ENCODE measurements at regions not wholly inside any gene's neighbourhood (a gene's known extent, or its start where the extent isn't known, plus 50 kb on each side); places are given as distances from the start of the nearest gene placed in this dataset.

DNA sequence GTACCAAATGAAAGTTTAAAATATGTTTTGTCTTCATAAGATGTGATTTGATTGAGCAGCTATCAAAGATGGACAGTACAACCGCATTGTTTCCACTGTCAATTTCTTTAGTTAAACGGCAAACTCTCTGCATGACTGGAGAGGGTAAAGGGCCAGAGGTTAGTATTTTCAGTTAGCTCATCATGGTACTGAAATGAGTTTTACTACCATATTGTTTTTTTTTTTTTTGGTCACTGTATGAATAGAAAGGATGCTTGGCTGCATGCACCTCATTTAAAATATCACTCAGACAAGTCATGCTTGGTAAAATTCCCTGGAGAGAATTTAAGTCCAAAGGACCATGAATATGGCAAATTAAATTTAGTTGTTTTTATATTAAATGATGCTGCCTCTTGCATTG, 942.1 kb upstream of the SPRY2 start:
- CTCF ChIA-PET: interaction anchor here (0.7 kb wide), 1 partner anchor 13 kb away, joined by 3 read pairs; no protein-coding TSS in a partner anchor
- no TSS peak for BruUV-seq (replicated peaks)
- DNase-seq (ENCODE audit: low read depth, low spot score): no peak
- Histone ChIP-seq H3K36me3 (ENCODE audit: control insufficient read depth in 2 of 2, extremely low read depth in 1 of 2, insufficient read depth in 2 of 2, low read length in 2 of 2) (no peaks in the 10 kb centered on the region), H3K4me1 (ENCODE audit: control insufficient read depth, extremely low read depth, insufficient read depth, low read length) (no peaks in the 10 kb centered on the region), H3K4me2 (ENCODE audit: insufficient read depth, low read length) (no peak overlapping the region), H3K9ac (replicated peaks; ENCODE audit: extremely low read depth, insufficient read depth, low read length) (no peak overlapping the region), H3K27ac (ENCODE audit: insufficient read depth, low read depth, low read length) (no peak overlapping the region), H3K79me2 (ENCODE audit: control insufficient read depth, insufficient read depth, low read length) (no peaks in the 10 kb centered on the region), H3K9me1 (replicated peaks; ENCODE audit: control insufficient read depth, extremely low read depth, insufficient read depth, low read length) (no peaks in the 10 kb centered on the region), H3K27me3 (ENCODE audit: control insufficient read depth in 2 of 2, insufficient read depth in 2 of 2, low read length in 2 of 2) (no peaks in the 10 kb centered on the region), H3K4me3 (replicated peaks in 1 of 3; ENCODE audit: insufficient read depth in 1 of 3, low read depth in 1 of 3, low read length in 3 of 3) (no peak overlapping the region), H4K20me1 (replicated peaks; ENCODE audit: control insufficient read depth, extremely low read depth, insufficient read depth, low read length) (no peaks in the 10 kb centered on the region), H2AFZ (ENCODE audit: low read depth, low read length) (no peak overlapping the region), H3K9me3 (replicated peaks; ENCODE audit: control insufficient read depth, insufficient read depth, low read length) (no peaks in the 10 kb centered on the region)
- TF ChIP-seq, protein P1, sequence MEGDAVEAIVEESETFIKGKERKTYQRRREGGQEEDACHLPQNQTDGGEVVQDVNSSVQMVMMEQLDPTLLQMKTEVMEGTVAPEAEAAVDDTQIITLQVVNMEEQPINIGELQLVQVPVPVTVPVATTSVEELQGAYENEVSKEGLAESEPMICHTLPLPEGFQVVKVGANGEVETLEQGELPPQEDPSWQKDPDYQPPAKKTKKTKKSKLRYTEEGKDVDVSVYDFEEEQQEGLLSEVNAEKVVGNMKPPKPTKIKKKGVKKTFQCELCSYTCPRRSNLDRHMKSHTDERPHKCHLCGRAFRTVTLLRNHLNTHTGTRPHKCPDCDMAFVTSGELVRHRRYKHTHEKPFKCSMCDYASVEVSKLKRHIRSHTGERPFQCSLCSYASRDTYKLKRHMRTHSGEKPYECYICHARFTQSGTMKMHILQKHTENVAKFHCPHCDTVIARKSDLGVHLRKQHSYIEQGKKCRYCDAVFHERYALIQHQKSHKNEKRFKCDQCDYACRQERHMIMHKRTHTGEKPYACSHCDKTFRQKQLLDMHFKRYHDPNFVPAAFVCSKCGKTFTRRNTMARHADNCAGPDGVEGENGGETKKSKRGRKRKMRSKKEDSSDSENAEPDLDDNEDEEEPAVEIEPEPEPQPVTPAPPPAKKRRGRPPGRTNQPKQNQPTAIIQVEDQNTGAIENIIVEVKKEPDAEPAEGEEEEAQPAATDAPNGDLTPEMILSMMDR (IDR thresholded peaks at IDR 0.05; ENCODE audit: extremely low read depth in 1 of 2, insufficient read depth in 1 of 2, low read depth in 1 of 2, low read length in 2 of 2): no peak
- TF ChIP-seq MYC (IDR thresholded peaks at IDR 0.05; ENCODE audit: low read depth, low read length): no peak
- no peak for TF ChIP-seq POLR2A (IDR thresholded peaks at IDR 0.05; ENCODE audit: low read depth, low read length)
- TF ChIP-seq JUN (IDR thresholded peaks at IDR 0.05; ENCODE audit: borderline replicate concordance, insufficient read depth, insufficient read length, low read depth): no peak
- TF ChIP-seq GATA2 (IDR thresholded peaks at IDR 0.05; ENCODE audit: insufficient read depth, insufficient read length, low read depth, low read length): no peak
- TF ChIP-seq FOS (IDR thresholded peaks at IDR 0.05; ENCODE audit: borderline replicate concordance, insufficient read depth, low read length): no peak
- intact Hi-C loops (cut with micrococcal nuclease) (no loop called here), dilution Hi-C loops (cut with MboI; ENCODE audit: extremely low pct_ligation_motif_present, low sequenced_read_pairs) (no loop called here)
- FAIRE-seq: no peak
- POLR2A ChIA-PET: no interaction called here

DNA sequence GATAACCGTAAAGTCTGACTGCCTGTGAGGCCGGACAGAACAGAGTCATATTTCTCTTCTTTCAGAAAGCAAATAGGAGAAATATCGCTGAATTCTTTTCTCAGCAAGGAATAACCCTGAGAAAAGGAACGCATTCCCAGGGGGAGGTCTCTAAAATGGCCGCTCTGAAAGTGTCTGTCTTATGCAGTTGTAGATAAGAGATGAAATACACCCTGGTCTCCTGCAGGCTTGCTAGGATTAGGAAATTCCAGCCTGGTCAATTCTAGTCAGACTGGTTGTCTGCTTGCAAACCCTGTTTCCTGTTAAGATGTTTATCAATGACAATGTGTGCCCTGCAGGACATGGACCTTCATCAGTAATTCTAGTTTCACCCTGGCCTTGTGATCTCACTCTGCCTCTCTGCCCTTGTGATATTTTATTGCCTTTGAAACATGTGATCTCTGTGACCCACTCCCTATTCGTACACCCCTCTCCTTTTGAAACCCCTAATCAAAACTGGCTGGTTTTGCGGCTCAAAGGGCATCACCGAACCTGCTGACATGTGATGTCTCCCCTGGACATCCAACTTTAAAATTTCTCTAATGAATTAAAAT, 934.8 kb upstream of the SPRY2 start:
- no peak overlapping the region for H3K4me2 ChIP-seq (ENCODE audit: insufficient read depth, low read length)
- FAIRE-seq (no peak), DNase-seq (ENCODE audit: low read depth, low spot score) (no peak)
- dilution Hi-C loops (cut with MboI; ENCODE audit: extremely low pct_ligation_motif_present, low sequenced_read_pairs) (no loop called here), intact Hi-C loops (cut with micrococcal nuclease) (no loop called here)
- H3K79me2 ChIP-seq (ENCODE audit: control insufficient read depth, insufficient read depth, low read length): no peaks in the 10 kb centered on the region
- H3K36me3 ChIP-seq (ENCODE audit: control insufficient read depth in 2 of 2, extremely low read depth in 1 of 2, insufficient read depth in 2 of 2, low read length in 2 of 2): no peaks in the 10 kb centered on the region
- no peaks in the 10 kb centered on the region for H3K4me1 ChIP-seq (ENCODE audit: control insufficient read depth, extremely low read depth, insufficient read depth, low read length)
- no peak overlapping the region for H3K9ac ChIP-seq (replicated peaks; ENCODE audit: extremely low read depth, insufficient read depth, low read length)
- no peak overlapping the region for H2AFZ ChIP-seq (ENCODE audit: low read depth, low read length)
- H3K27me3 ChIP-seq (ENCODE audit: control insufficient read depth in 2 of 2, insufficient read depth in 2 of 2, low read length in 2 of 2): no peaks in the 10 kb centered on the region
- no peak overlapping the region for H3K4me3 ChIP-seq (replicated peaks in 1 of 3; ENCODE audit: insufficient read depth in 1 of 3, low read depth in 1 of 3, low read length in 3 of 3)
- H3K27ac ChIP-seq (ENCODE audit: insufficient read depth, low read depth, low read length): no peak overlapping the region
- H4K20me1 ChIP-seq (replicated peaks; ENCODE audit: control insufficient read depth, extremely low read depth, insufficient read depth, low read length): no peaks in the 10 kb centered on the region
- H3K9me3 ChIP-seq (replicated peaks; ENCODE audit: control insufficient read depth, insufficient read depth, low read length): no peaks in the 10 kb centered on the region
- CTCF ChIA-PET: no interaction called here
- POLR2A ChIA-PET: no interaction called here
- BruUV-seq (replicated peaks): no TSS peak
- TF ChIP-seq, protein P1 (IDR thresholded peaks at IDR 0.05; ENCODE audit: extremely low read depth in 1 of 2, insufficient read depth in 1 of 2, low read depth in 1 of 2, low read length in 2 of 2): no peak
- TF ChIP-seq, protein P2, sequence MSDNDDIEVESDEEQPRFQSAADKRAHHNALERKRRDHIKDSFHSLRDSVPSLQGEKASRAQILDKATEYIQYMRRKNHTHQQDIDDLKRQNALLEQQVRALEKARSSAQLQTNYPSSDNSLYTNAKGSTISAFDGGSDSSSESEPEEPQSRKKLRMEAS (IDR thresholded peaks at IDR 0.05; ENCODE audit: insufficient read depth, insufficient read length): no peak
- TF ChIP-seq JUN (IDR thresholded peaks at IDR 0.05; ENCODE audit: borderline replicate concordance, insufficient read depth, insufficient read length, low read depth): no peak
- TF ChIP-seq MYC (IDR thresholded peaks at IDR 0.05; ENCODE audit: low read depth, low read length): no peak
- TF ChIP-seq POLR2A (IDR thresholded peaks at IDR 0.05; ENCODE audit: low read depth, low read length): no peak
- no peak for TF ChIP-seq POLR2AphosphoS5 (IDR thresholded peaks at IDR 0.05; ENCODE audit: insufficient read depth, low read depth, low read length)
- TF ChIP-seq EZH2 (IDR thresholded peaks at IDR 0.05; ENCODE audit: borderline replicate concordance, low read depth, low read length, severe bottlenecking): no peak
- TF ChIP-seq GATA2 (IDR thresholded peaks at IDR 0.05; ENCODE audit: insufficient read depth, insufficient read length, low read depth, low read length): no peak
- no peak for TF ChIP-seq FOS (IDR thresholded peaks at IDR 0.05; ENCODE audit: borderline replicate concordance, insufficient read depth, low read length)
- no peaks in the 10 kb centered on the region for H3K9me1 ChIP-seq (replicated peaks; ENCODE audit: control insufficient read depth, extremely low read depth, insufficient read depth, low read length)

All from endothelial cell of umbilical vein (primary cell).